AG04450 (cell line): ENCODE measurements at regions not wholly inside any gene's neighbourhood (a gene's known extent, or its start where the extent isn't known, plus 50 kb on each side); places are given as distances from the start of the nearest gene placed in this dataset.

Experiments used
- CTCF ChIA-PET: fragments of 300-600, 350-600 bp; formaldehyde crosslinking; extraction: SDS; loops from one replicate; lab custom pipeline; 2022; ENCODE audit warnings: antibody characterized with exemption, inconsistent platforms; lab: Charles Lee
- POLR2A ChIA-PET: fragments of 350-600 bp; formaldehyde crosslinking; extraction: SDS; loops from one replicate; lab custom pipeline; 2021; ENCODE audit warnings: antibody characterized with exemption, inconsistent platforms; lab: Yijun Ruan, JAX
- DNase-seq: peaks from one replicate; pipeline ENCODE4 v3.0.0-alpha.2; 2011; ENCODE audit warnings: low read depth, low spot score
- H3K27ac ChIP-seq: one replicate; pipeline ENCODE4 v1.5.1; 2012; ENCODE audit warnings: low read depth, low read length, control low read depth
- H3K27me3 ChIP-seq: one replicate; pipeline ENCODE4 v1.6.0; 2012; ENCODE audit warnings: low read length; ENCODE audit not compliant: control insufficient read depth, insufficient read depth
- H3K4me3 ChIP-seq: 2 replicates; pipeline ENCODE4 v1.5.1; 2011; ENCODE audit warnings: mild to moderate bottlenecking, low read depth, low read length, control low read depth
- H3K9me3 ChIP-seq: 2 replicates; pipeline ENCODE4 v1.5.1; 2012; ENCODE audit warnings: low read length; ENCODE audit not compliant: control insufficient read depth, insufficient read depth
- TF ChIP-seq, protein P1 (sequence below): IDR thresholded peaks from 2 replicates; pipeline ENCODE4 v1.5.1; 2011; ENCODE audit warnings: low read depth, low read length, control low read depth, inconsistent platforms

DNA sequence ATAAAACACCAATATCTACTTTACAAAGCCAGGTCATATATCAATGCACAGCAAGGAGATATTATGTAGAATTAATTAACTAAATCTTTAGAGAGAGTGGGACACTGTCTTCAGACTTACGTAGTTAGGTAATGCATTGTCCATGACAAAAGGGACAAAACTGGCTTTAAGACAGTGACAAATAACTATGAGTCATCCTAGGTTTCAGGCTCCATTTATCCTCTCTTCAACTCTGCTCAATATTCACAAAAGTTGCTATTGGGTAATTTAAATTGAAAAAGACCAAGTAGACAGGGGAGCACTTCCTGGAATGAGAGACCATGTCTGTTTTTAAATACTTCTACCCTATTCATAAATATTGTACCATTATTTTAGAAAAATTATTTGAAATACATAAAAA, 464.5 kb downstream of the ARL4A start:
- no peaks in the 10 kb centered on the region for H3K9me3 ChIP-seq
- ChIA-PET CTCF (interaction anchor here (1.0 kb wide), 1 partner anchor 465 kb away, joined by 3 read pairs; the partner anchor contains the start of gene ARL4A), POLR2A (interaction anchor here (0.6 kb wide), 1 partner anchor 56 kb away, joined by 13 read pairs; no protein-coding TSS in a partner anchor)
- no peak overlapping the region for H3K27ac ChIP-seq
- no peak for DNase-seq
- H3K4me3 ChIP-seq, result no peak overlapping the region
- TF ChIP-seq, protein P1, sequence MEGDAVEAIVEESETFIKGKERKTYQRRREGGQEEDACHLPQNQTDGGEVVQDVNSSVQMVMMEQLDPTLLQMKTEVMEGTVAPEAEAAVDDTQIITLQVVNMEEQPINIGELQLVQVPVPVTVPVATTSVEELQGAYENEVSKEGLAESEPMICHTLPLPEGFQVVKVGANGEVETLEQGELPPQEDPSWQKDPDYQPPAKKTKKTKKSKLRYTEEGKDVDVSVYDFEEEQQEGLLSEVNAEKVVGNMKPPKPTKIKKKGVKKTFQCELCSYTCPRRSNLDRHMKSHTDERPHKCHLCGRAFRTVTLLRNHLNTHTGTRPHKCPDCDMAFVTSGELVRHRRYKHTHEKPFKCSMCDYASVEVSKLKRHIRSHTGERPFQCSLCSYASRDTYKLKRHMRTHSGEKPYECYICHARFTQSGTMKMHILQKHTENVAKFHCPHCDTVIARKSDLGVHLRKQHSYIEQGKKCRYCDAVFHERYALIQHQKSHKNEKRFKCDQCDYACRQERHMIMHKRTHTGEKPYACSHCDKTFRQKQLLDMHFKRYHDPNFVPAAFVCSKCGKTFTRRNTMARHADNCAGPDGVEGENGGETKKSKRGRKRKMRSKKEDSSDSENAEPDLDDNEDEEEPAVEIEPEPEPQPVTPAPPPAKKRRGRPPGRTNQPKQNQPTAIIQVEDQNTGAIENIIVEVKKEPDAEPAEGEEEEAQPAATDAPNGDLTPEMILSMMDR, result no peak
- no peaks in the 10 kb centered on the region for H3K27me3 ChIP-seq

DNA sequence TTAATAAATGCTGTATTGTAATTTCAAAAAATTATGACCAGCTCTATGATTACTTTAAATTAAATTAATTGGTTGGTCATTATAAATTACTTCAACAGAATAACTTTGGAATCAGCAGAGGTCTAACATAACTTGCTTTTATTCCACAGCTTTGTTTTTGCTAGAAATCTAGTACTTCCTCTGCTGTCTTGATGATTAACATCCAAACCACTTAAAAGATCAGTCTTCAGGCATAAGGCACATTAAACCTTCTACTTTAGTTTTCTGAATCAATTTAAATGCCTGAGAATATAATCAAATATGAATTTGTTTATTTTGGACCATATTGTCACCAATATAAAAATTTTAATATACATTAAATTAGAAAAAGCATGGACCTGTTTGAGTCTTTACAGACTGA, 465.3 kb downstream of the ARL4A start:
- H3K9me3 ChIP-seq, result no peaks in the 10 kb centered on the region
- H3K27ac ChIP-seq, result no peak overlapping the region
- ChIA-PET CTCF (no interaction called here), POLR2A (no interaction called here)
- DNase-seq, result no peak
- H3K27me3 ChIP-seq, result no peaks in the 10 kb centered on the region
- TF ChIP-seq, protein P1, result no peak
- no peak overlapping the region for H3K4me3 ChIP-seq

DNA sequence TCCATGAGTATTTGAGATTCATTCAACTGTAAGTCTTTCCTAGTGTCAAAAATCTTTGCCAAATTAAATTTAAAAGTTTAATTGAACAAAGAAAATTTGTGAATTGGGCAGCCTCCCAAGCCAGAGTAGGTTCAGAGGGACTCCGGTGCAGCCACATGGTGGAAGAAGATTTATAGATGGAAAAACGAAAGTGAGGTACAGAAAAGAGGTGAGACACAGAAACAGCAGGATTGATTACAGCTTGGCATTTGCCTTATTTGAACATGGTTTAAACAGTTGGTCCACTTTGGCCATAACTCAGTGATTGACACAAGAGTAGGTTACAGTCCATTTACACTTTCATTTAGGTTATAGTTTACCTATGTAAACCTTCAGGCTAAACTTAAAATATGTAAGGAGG, 465.8 kb downstream of the ARL4A start:
- TF ChIP-seq, protein P1, result no peak
- no peak overlapping the region for H3K27ac ChIP-seq
- H3K4me3 ChIP-seq, result no peak overlapping the region
- H3K9me3 ChIP-seq, result no peaks in the 10 kb centered on the region
- ChIA-PET POLR2A (no interaction called here), CTCF (no interaction called here)
- DNase-seq, result no peak
- no peaks in the 10 kb centered on the region for H3K27me3 ChIP-seq

DNA sequence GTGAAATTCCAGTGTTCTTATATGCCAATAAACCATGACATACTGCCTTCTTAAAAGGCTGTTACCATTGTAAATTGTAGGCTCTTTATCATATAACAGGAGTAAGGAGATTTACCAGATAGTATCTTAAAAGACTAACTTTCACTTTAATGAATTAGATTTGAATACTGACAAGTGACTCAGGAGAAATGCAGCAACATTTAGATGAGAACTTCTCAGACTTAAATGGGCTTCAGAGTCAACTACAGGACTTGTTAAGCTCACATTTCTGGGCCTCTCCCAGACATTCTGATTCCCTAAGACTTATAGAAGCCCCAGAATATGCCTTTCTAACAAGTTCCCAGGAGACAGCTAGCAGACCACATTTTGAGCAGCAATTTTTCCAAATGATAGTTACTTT, 466.3 kb downstream of the ARL4A start:
- TF ChIP-seq, protein P1, result no peak
- ChIA-PET CTCF (interaction anchor here (0.7 kb wide), 1 partner anchor 471 kb away, joined by 3 read pairs; no protein-coding TSS in a partner anchor), POLR2A (no interaction called here)
- Histone ChIP-seq H3K9me3 (no peaks in the 10 kb centered on the region), H3K27ac (no peak overlapping the region), H3K27me3 (no peaks in the 10 kb centered on the region), H3K4me3 (no peak overlapping the region)
- DNase-seq, result no peak

DNA sequence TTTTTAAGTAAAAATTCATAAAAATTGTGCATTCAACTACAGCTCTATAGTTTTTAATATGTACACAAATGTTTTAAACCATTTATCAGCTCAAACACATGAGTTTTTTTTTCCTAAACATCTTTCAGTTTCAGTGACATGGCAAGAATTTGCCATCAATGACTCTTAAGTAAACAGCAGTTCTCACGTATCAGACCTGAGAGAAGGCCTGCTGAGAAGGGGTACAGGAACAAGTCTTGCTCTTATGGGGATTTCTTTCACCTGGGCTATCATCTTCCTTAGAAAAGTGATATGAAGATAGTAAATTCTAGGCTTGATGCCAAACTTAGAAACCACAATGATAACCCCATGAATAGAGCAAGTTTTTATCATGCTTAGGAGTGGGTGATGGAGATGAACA, 467.8 kb downstream of the ARL4A start:
- Histone ChIP-seq H3K4me3 (no peak overlapping the region), H3K27me3 (no peaks in the 10 kb centered on the region), H3K9me3 (no peaks in the 10 kb centered on the region), H3K27ac (no peak overlapping the region)
- ChIA-PET CTCF (interaction anchor here (0.7 to 1.5 kb wide), 3 partner anchors 24 to 471 kb away, joined by 4 to 6 read pairs (median 6); no protein-coding TSS in a partner anchor), POLR2A (no interaction called here)
- TF ChIP-seq, protein P1, result no peak
- no peak for DNase-seq
